Activated CD8-positive, alpha-beta T cell treated with anti-CD3 and anti-CD28 coated beads, Interleukin-2, amount 10 ng/mL, durations not matched to agents 7 days and 5 days (primary cell): ENCODE measurements at regions not wholly inside any gene's neighbourhood (a gene's known extent, or its start where the extent isn't known, plus 50 kb on each side); places are given as distances from the start of the nearest gene placed in this dataset.

Experiments used
- ATAC-seq: fragments of 150-1000 bp; cut with Tn5 transposase; one replicate; pipeline ENCODE4 v1.10.0; 2021; ENCODE audit warnings: moderate library complexity
- CTCF ChIA-PET: fragments of 350-600 bp; sonication (Branson Sonifier 250); formaldehyde crosslinking; loops from one replicate; lab custom pipeline; 2021; ENCODE audit warnings: antibody characterized with exemption; lab: Charles Lee
- POLR2A ChIA-PET: fragments of 350-600 bp; sonication (Branson Sonifier 250); formaldehyde crosslinking; loops from one replicate; lab custom pipeline; 2021; ENCODE audit warnings: antibody characterized with exemption; lab: Charles Lee
- DNase-seq: peaks from one replicate; pipeline ENCODE4 v3.0.0-alpha.2; 2020
- H3K27ac Mint-ChIP-seq: one replicate; pipeline ENCODE4 v1.8.0; 2021; ENCODE audit warnings: mild to moderate bottlenecking, mixed read lengths
- H3K27me3 Mint-ChIP-seq: one replicate; pipeline ENCODE4 v1.8.0; 2021; ENCODE audit warnings: low read depth, mixed read lengths
- H3K36me3 Mint-ChIP-seq: one replicate; pipeline ENCODE4 v1.8.0; 2021; ENCODE audit warnings: low read depth, mixed read lengths
- H3K4me1 Mint-ChIP-seq: one replicate; pipeline ENCODE4 v1.8.0; 2021; ENCODE audit warnings: low read depth, mixed read lengths
- H3K4me3 Mint-ChIP-seq: one replicate; pipeline ENCODE4 v1.8.0; 2021; ENCODE audit warnings: mild to moderate bottlenecking, mixed read lengths
- H3K9me3 Mint-ChIP-seq: one replicate; pipeline ENCODE4 v1.8.0; 2022; ENCODE audit warnings: mixed read lengths; ENCODE audit not compliant: insufficient read depth

DNA sequence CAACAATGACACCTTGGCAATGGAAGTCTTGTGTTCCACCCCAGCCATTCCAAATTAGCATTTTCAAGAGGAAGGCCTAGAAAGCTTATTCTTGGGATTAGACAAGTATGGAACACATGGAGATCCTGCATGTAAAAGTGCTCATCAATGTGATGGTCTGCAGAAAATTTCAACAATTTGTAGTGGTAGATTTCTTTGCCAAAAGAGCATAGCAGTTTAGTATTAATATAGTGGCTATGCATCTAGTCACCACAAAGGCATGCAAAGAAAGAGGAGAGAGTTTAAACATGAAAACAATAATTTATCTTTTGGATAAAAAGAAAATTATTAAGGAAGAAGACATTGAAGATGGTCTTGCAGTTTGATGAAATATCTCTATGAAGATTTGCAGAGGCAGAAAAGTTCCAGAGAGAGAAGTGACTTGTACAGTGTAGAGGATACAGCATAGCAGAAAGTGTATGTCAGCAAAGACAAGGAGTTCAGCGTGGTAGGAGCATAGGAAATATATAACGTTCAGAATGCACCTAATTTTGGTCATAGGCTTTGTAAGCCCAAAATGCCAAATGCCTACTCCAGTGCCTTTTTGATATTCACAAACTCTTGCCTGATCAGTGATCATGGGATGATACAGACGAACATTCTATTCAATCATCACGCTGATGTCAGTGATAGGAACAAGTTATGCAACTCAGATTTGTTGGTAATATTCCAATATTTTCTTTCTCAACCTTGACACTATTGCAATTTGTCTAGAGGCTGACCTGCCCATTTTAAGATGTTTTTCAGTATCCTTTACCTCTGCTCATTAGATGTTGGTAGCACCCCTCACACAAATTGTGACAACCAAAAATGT is 727.9 kb upstream of the SOX9 start:
- POLR2A ChIA-PET = no interaction called here
- CTCF ChIA-PET = no interaction called here
- ATAC-seq (no peak), DNase-seq (no peak)
- Mint-ChIP-seq H3K27ac (no peak overlapping the region), H3K36me3 (no peaks in the 10 kb centered on the region), H3K27me3 (no peaks in the 10 kb centered on the region), H3K9me3 (peaks cover 7% of the 10 kb centered on the region), H3K4me3 (no peak overlapping the region), H3K4me1 (no peaks in the 10 kb centered on the region)

DNA sequence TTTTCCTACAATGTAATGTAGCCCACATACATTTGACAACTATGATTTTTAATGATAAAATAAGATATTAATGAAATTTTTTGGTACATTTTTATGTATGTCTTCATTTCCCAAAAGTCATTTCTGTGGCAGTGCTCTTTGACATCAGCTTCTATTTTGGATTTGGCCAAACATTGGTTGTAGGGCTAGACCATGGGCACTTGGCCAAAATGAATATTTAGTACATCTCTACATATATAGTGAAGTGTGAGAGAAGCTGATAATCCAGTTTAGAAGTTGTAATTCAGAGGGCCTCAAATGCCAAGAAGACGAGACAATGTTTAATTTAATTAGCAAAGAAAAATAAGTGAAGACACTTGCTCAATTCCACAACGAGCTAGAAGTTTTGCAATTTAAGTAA is 724.9 kb upstream of the SOX9 start:
- ATAC-seq (no peak), DNase-seq (no peak)
- Mint-ChIP-seq H3K4me3 (no peak overlapping the region), H3K9me3 (peaks cover 7% of the 10 kb centered on the region), H3K36me3 (no peaks in the 10 kb centered on the region), H3K4me1 (no peaks in the 10 kb centered on the region), H3K27me3 (no peaks in the 10 kb centered on the region), H3K27ac (no peak overlapping the region)
- ChIA-PET POLR2A (no interaction called here), CTCF (no interaction called here)

DNA sequence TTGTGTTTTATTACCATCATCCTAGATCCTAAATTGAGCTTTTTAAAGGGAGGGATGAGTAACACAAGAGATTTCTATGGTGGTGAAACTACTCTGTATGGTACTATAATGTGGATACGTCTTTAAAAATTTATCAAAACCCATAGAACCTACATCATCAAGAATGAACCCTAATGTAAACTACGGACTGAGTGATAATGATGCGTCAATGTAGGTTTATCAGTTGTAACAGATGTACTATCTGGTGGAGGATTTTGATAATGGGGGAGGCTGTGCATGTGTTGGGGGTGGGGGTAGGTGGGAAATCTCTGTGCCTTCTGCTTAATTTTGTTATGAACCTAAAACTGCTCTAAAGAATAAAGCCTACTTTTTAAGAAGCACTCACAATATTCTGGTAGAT is 724.1 kb upstream of the SOX9 start:
- Mint-ChIP-seq H3K27ac (no peak overlapping the region), H3K4me1 (no peaks in the 10 kb centered on the region)
- CTCF ChIA-PET = no interaction called here

DNA sequence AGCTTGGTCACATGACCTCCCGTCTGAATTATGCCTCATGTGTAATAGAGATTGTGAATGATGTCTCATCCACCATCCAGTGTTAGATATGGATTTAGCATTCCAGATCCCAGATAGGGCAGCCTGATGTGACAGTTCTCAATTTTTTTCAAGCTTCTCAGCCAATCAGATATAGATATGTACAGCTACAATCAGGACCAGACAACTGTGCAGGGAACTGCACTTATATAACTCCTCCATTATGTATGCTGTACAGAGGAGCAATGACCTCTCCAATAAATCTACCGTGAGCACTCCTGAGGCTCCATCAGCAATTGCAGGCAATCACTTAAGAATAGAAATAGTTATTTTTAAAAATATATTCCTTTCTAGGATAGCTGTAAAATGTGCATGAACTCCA is 722.8 kb upstream of the SOX9 start:
- H3K4me3 Mint-ChIP-seq = no peak overlapping the region

More for the DNA sequence above, 724.1 kb upstream of the SOX9 start:
- Mint-ChIP-seq H3K9me3 (no peaks in the 10 kb centered on the region), H3K4me3 (no peak overlapping the region), H3K36me3 (no peaks in the 10 kb centered on the region), H3K27me3 (no peaks in the 10 kb centered on the region)
- DNase-seq = no peak
- POLR2A ChIA-PET = no interaction called here
- no peak for ATAC-seq

DNA sequence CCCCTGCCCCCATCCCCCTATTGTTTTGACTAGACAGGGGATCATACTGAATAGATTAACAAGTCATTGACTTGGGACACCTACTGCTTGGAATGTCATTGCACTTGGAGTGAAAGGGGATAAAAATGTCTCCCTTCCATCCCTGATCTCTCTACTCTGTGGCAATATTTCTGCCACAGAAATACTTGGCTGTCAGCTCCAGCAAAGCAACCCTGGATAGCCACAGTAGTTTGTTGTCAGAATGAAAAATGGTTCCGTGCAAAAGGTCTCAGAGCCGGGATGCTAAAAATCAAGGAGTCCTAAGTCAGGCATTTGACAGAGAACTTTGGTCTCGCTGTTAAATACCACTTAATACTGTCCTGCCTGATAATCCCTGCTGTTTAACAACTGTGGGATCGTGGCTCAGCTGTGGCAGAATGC is 722.0 kb upstream of the SOX9 start:
- ATAC-seq (no peak), DNase-seq (no peak)
- H3K4me1 Mint-ChIP-seq = no peaks in the 10 kb centered on the region
- no peaks in the 10 kb centered on the region for H3K9me3 Mint-ChIP-seq
- H3K4me3 Mint-ChIP-seq = no peak overlapping the region
- H3K27ac Mint-ChIP-seq = no peak overlapping the region
- ChIA-PET CTCF (no interaction called here), POLR2A (interaction anchor here (0.7 kb wide), 1 partner anchor 15 kb away, joined by 3 read pairs; no protein-coding TSS in a partner anchor)
- H3K36me3 Mint-ChIP-seq = no peaks in the 10 kb centered on the region
- H3K27me3 Mint-ChIP-seq = no peaks in the 10 kb centered on the region

More for the DNA sequence above, 722.8 kb upstream of the SOX9 start:
- no peaks in the 10 kb centered on the region for H3K27me3 Mint-ChIP-seq
- H3K4me1 Mint-ChIP-seq = no peaks in the 10 kb centered on the region
- DNase-seq (no peak), ATAC-seq (no peak)
- POLR2A ChIA-PET = interaction anchor here (0.7 kb wide), 1 partner anchor 14 kb away, joined by 3 read pairs; no protein-coding TSS in a partner anchor
- no peaks in the 10 kb centered on the region for H3K36me3 Mint-ChIP-seq
- no peak overlapping the region for H3K27ac Mint-ChIP-seq
- no peaks in the 10 kb centered on the region for H3K9me3 Mint-ChIP-seq
- CTCF ChIA-PET = no interaction called here

DNA sequence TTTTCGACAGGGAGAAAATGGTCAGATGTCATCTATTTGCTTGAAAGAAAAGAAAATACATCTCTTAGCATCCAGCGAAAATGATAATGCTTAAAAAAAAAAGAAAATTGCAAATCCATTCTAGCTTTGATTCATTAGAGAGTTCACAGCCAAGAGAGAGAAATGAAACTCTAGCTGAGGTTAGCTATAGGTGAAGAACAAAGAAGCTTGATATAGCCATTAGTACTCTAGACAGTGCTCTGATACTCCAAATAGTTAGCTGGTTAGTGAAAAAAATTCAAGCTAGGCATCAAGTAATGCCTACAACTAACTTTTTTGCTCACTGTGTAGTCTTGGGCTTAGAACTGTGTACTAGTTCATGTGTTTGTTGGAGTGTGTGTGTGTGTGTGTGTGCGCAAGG is 721.6 kb upstream of the SOX9 start:
- Mint-ChIP-seq H3K4me1 (no peaks in the 10 kb centered on the region), H3K27ac (no peak overlapping the region), H3K9me3 (no peaks in the 10 kb centered on the region), H3K27me3 (no peaks in the 10 kb centered on the region), H3K36me3 (no peaks in the 10 kb centered on the region), H3K4me3 (no peak overlapping the region)
- ChIA-PET CTCF (no interaction called here), POLR2A (no interaction called here)
- DNase-seq = no peak
- no peak for ATAC-seq

DNA sequence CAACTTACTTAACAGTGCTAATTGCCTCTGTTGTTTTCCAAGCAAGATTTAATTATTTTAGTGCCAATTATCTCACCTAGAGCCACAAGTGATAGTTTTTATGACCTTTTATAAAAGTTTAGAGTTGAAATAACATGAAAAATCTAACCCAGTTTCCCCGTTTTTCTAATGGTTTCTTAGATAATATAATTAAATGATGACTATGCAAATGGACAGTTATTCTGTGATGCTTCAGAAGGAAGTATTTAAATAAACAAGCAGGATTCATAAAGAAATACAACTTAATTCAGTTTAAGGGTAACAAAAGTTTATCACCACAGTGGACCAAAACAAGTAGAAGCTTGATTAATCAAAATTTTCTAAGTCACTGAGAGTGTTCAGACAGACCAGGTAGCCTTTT is 721.2 kb upstream of the SOX9 start:
- no peak overlapping the region for H3K4me3 Mint-ChIP-seq
- no peak overlapping the region for H3K27ac Mint-ChIP-seq
- no peaks in the 10 kb centered on the region for H3K4me1 Mint-ChIP-seq
- H3K36me3 Mint-ChIP-seq = no peaks in the 10 kb centered on the region
- DNase-seq (no peak), ATAC-seq (no peak)
- CTCF ChIA-PET = no interaction called here
- no peaks in the 10 kb centered on the region for H3K27me3 Mint-ChIP-seq
- POLR2A ChIA-PET = no interaction called here
- no peaks in the 10 kb centered on the region for H3K9me3 Mint-ChIP-seq

DNA sequence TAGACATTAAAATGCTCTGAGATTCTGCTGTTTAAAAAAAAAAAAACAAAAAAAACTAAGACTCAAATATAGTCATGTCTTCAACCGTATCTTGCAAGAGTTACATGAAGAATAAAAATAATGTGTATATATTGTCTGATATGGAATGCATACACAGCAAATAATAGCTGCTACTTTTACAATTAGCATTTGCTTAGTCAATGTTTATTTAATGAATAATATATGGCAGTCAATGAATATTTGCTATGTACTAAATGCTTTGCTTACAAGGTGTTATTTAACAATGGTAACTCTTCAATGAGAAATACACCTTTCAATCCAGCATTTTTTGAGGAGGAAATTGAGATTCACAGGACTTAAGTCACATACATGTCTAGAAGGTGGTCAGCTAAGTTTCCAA is 718.8 kb upstream of the SOX9 start:
- ChIA-PET CTCF (no interaction called here), POLR2A (no interaction called here)
- no peaks in the 10 kb centered on the region for H3K9me3 Mint-ChIP-seq
- no peaks in the 10 kb centered on the region for H3K36me3 Mint-ChIP-seq
- ATAC-seq = no peak
- no peak overlapping the region for H3K4me3 Mint-ChIP-seq
- no peaks in the 10 kb centered on the region for H3K4me1 Mint-ChIP-seq
- no peak overlapping the region for H3K27ac Mint-ChIP-seq
- no peak for DNase-seq
- no peaks in the 10 kb centered on the region for H3K27me3 Mint-ChIP-seq

DNA sequence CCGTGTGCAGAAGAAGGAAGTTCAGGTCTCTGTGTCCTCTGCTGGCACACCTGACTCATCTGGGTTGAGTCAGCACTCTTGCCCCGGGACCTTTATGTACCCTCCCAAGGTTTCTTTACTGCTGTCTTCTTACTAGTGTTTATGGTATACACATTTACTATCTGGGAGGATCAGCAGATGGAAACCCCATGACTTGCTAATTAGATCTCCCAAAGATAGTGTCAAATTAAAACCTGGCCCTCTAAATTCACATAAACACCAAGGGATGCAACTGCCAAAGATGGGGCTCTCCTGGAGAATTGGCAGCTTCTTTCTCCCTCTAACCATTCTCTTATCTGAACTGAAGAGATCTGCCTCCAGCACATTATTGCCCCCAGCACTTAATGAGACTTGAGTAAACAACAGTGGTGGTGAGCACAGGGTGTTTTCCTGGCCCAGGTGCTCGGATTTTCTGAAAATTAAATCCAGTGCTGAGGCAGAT is 718.1 kb upstream of the SOX9 start:
- no peak for ATAC-seq
- no peak overlapping the region for H3K4me3 Mint-ChIP-seq
- H3K36me3 Mint-ChIP-seq = no peaks in the 10 kb centered on the region
- no peak overlapping the region for H3K27ac Mint-ChIP-seq
- H3K27me3 Mint-ChIP-seq = no peaks in the 10 kb centered on the region
- DNase-seq = no peak
- no peaks in the 10 kb centered on the region for H3K4me1 Mint-ChIP-seq
- ChIA-PET CTCF (no interaction called here), POLR2A (no interaction called here)
- peaks cover 3% of the 10 kb centered on the region for H3K9me3 Mint-ChIP-seq

DNA sequence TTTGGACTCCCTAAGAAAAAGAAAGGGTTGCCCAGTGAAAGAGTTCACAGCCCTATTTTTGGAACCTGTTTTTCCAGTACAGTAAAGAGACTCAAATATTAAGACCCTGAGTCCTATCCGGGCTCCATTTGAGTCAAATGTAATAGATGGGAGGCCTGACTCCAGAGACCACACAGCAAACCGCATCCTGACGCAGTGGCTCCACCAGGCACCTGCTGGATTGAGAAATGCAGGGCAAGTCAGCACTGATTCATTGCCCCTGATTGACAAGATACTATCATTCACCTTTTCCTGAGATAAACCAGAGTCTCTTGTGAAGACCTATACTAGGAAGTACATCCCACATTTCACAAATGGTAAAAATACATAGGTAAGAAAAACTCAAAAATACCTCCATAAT is 715.7 kb upstream of the SOX9 start:
- H3K4me3 Mint-ChIP-seq = no peak overlapping the region
- H3K27me3 Mint-ChIP-seq = no peaks in the 10 kb centered on the region
- ATAC-seq (no peak), DNase-seq (no peak)
- H3K27ac Mint-ChIP-seq = no peak overlapping the region
- peaks cover 3% of the 10 kb centered on the region for H3K9me3 Mint-ChIP-seq
- CTCF ChIA-PET = no interaction called here
- no peaks in the 10 kb centered on the region for H3K36me3 Mint-ChIP-seq
- POLR2A ChIA-PET = no interaction called here
- H3K4me1 Mint-ChIP-seq = no peaks in the 10 kb centered on the region

DNA sequence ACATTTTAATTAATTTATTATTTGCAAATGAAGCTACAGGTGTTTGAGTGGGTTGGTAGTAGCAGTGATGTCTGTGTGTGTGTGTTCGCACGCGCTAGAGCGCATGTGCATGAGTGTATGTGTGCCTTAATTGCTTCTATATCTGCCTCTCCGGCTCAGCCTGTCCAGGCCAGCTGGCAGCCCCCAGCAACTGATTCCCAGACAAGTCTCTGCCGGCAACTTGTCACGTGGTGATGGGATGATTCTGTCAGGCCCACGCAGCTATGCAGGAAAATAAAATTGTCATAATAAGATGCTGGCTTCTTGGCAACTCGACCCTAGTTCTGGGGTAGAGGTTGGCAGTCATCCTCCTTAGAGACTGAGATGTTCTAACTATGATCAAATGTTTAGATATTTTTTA is 712.8 kb upstream of the SOX9 start:
- H3K4me3 Mint-ChIP-seq = no peak overlapping the region
- H3K36me3 Mint-ChIP-seq = no peaks in the 10 kb centered on the region
- no peaks in the 10 kb centered on the region for H3K4me1 Mint-ChIP-seq
- DNase-seq (no peak), ATAC-seq (no peak)
- no peak overlapping the region for H3K27ac Mint-ChIP-seq
- ChIA-PET POLR2A (no interaction called here), CTCF (no interaction called here)
- no peaks in the 10 kb centered on the region for H3K27me3 Mint-ChIP-seq
- H3K9me3 Mint-ChIP-seq = peaks cover 3% of the 10 kb centered on the region

DNA sequence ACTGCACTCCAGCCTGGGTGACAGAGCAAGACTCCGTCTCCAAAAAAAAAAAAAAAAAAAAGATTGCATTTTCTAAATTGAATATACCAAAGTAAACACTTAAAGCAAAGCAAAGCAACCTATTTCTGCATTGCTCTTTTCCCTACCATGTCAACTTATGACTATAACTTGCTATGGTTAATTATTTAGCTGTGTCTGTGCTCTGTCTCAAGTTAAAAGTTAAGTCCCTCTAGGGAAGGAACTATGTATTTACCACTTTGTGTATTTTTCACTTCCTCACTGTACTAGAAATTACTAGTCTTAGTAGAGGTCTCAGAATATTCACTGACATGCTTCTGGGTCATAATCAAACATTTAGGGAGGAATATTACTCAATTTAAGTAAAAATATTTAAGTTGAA is 711.7 kb upstream of the SOX9 start:
- ATAC-seq (no peak), DNase-seq (no peak)
- Mint-ChIP-seq H3K4me1 (no peaks in the 10 kb centered on the region), H3K9me3 (peaks cover 3% of the 10 kb centered on the region), H3K27me3 (no peaks in the 10 kb centered on the region), H3K36me3 (no peaks in the 10 kb centered on the region), H3K27ac (no peak overlapping the region), H3K4me3 (no peak overlapping the region)
- ChIA-PET POLR2A (no interaction called here), CTCF (no interaction called here)
